Adrenal gland (tissue), 9 donors: ENCODE measurements at regions not wholly inside any gene's neighbourhood (a gene's known extent, or its start where the extent isn't known, plus 50 kb on each side); places are given as distances from the start of the nearest gene placed in this dataset.

Experiments
- DNase-seq, 7 donors: peaks; one replicate each; pipeline ENCODE4 v3.0.0-alpha.2; 2019 to 2020
- H3K27ac ChIP-seq, 5 donors: fragments of 200-600 bp; sonication (generic) in 4 of 5; 1 replicate in 3 of 5; 2 replicates in 2 of 5; pipeline versions ENCODE4 v1.5.1 to v1.8.0; 2016 to 2020; ENCODE audit warnings: mild to moderate bottlenecking in 1 of 5
- H3K27me3 ChIP-seq: fragments of 200-600 bp; 2 replicates; pipeline ENCODE4 v1.8.0; 2021
- H3K36me3 ChIP-seq, 2 donors: fragments of 200-600 bp; replicated peaks in 1 of 2; 1 replicate in 1 of 2; 2 replicates in 1 of 2; pipeline versions ENCODE4 v1.5.1 to v1.8.0; 2018 to 2022
- H3K4me1 ChIP-seq, 2 donors: fragments of 200-600 bp; replicated peaks in 1 of 2; 1 replicate in 1 of 2; 2 replicates in 1 of 2; pipeline versions ENCODE4 v1.5.1 to v1.8.0; 2018 to 2021
- H3K4me3 ChIP-seq, 4 donors: fragments of 200-600 bp; sonication (generic) in 3 of 4; one replicate each; pipeline ENCODE4 v1.5.1; 2016 to 2018
- H3K9me3 ChIP-seq, 3 donors: fragments of 200-600 bp; sonication (generic) in 1 of 3; replicated peaks in 1 of 3; 1 replicate in 2 of 3; 2 replicates in 1 of 3; pipeline versions ENCODE4 v1.5.1 to v1.8.0; 2016 to 2021
- CTCF ChIP-seq, 6 experiments: fragments of 450-650 bp in 4 of 6; fragments of 200-600 bp in 2 of 6; sonication (generic) in 1 of 6; IDR thresholded peaks; 1 replicate in 5 of 6; 2 replicates in 1 of 6; pipeline versions ENCODE4 v1.5.1 to v1.8.0; 2016 to 2021; ENCODE audit warnings: antibody characterized with exemption in 6 of 6, mild to moderate bottlenecking in 2 of 6, moderate library complexity in 1 of 6
- POLR2A ChIP-seq, 2 donors: fragments of 450-650 bp; IDR thresholded peaks; one replicate each; pipeline ENCODE4 v1.6.1; 2017; ENCODE audit warnings: antibody characterized with exemption in 2 of 2, mild to moderate bottlenecking in 2 of 2, moderate library complexity in 1 of 2
- WGBS, 4 donors: extraction: QIAGEN DNeasy Blood & Tissue Kit in 2 of 4; methylation state at CpG; one replicate each; pipeline versions ENCODE4 v1.1.5 to v1.1.7; 2013 to 2017; 5-methylcytosine and 5-hydroxymethylcytosine counted together
- intact Hi-C, 2 donors: fragments of 100-400 bp; cut with DNase I; formaldehyde crosslinking; loops; one replicate each; pipeline versions ENCODE4 v1.14.1 to v1.15.0; 2022 to 2023
- donor health status: healthy with polysubstance abuse.
- donor health status: Bipolar disorder and iron deficiency.
- donor health status: DM: yes; HTN: yes; CAD: no.
- donor health status: DM: no; HTN: no; CAD: no.
- donor health status: DM: no; HTN: no; CAD: no.

- TF ChIP-seq POLR2A (IDR thresholded peaks at IDR 0.05) (no peak), CTCF (IDR thresholded peaks at IDR 0.05) (no peak)
- H3K4me3 ChIP-seq: no peak overlapping the region
- intact Hi-C loops: no loop called here
- no peaks in the 10 kb centered on the region for H3K4me1 ChIP-seq
- H3K27me3 ChIP-seq: no peaks in the 10 kb centered on the region
- DNase-seq: no peak
- peaks cover 0 to 4% (median 0%) of the 10 kb centered on the region in 3 donors for H3K9me3 ChIP-seq
- no peak overlapping the region for H3K27ac ChIP-seq
- 14 to 27% (median 23%) methylated on average over 1 of the region's 1 CpG for WGBS, 4 donors
- no peaks in the 10 kb centered on the region for H3K36me3 ChIP-seq
Observed at GRCh38 chr10:56116684-56117083, 244.4 kb downstream of the ZWINT start.

GRCh38 chr10:56109454-56109853 lies 251.6 kb downstream of the ZWINT start:
- intact Hi-C loops: no loop called here
- WGBS, 4 donors: 85 to 89% (median 88%) methylated on average over 13 of the region's 13 CpGs
- Histone ChIP-seq H3K27ac (no peak overlapping the region), H3K27me3 (no peaks in the 10 kb centered on the region), H3K9me3 (no peaks in the 10 kb centered on the region), H3K4me1 (no peaks in the 10 kb centered on the region), H3K36me3 (no peaks in the 10 kb centered on the region), H3K4me3 (no peak overlapping the region)
- TF ChIP-seq CTCF (IDR thresholded peaks at IDR 0.05): no peak
- TF ChIP-seq POLR2A (IDR thresholded peaks at IDR 0.05): no peak
- DNase-seq: no peak

GRCh38 chr10:56104923-56105322 lies 256.1 kb downstream of the ZWINT start:
- no peaks in the 10 kb centered on the region for H3K9me3 ChIP-seq
- intact Hi-C loops: no loop called here
- TF ChIP-seq POLR2A (IDR thresholded peaks at IDR 0.05) (no peak), CTCF (IDR thresholded peaks at IDR 0.05) (no peak)
- no peaks in the 10 kb centered on the region for H3K36me3 ChIP-seq
- no peak overlapping the region for H3K4me3 ChIP-seq
- 64 to 79% (median 68%) methylated on average over 4 of the region's 4 CpGs for WGBS, 4 donors
- H3K27me3 ChIP-seq: no peaks in the 10 kb centered on the region
- no peak for DNase-seq
- H3K4me1 ChIP-seq: no peaks in the 10 kb centered on the region
- no peak overlapping the region for H3K27ac ChIP-seq

GRCh38 chr10:56104487-56104886 lies 256.6 kb downstream of the ZWINT start:
- no peaks in the 10 kb centered on the region for H3K9me3 ChIP-seq
- no peaks in the 10 kb centered on the region for H3K36me3 ChIP-seq
- H3K27me3 ChIP-seq: no peaks in the 10 kb centered on the region
- TF ChIP-seq POLR2A (IDR thresholded peaks at IDR 0.05): no peak
- TF ChIP-seq CTCF (IDR thresholded peaks at IDR 0.05): no peak
- intact Hi-C loops: no loop called here
- H3K4me1 ChIP-seq: no peaks in the 10 kb centered on the region
- 72 to 78% (median 74%) methylated on average over 3 of the region's 3 CpGs for WGBS, 4 donors
- no peak overlapping the region for H3K27ac ChIP-seq
- H3K4me3 ChIP-seq: no peak overlapping the region
- no peak for DNase-seq
